ENCODE measurements at regions not wholly inside any gene's neighbourhood (a gene's known extent, or its start where the extent isn't known, plus 50 kb on each side); places are given as distances from the start of the nearest gene placed in this dataset.
A peak's percentile ranks its signal among the peaks of the same experiment; 100 is the strongest.

- no peak overlapping the region for H3K4me3 Mint-ChIP-seq (ENCODE audit: unreplicated experiment)
- DNase-seq (ENCODE audit: extremely low spot score, unreplicated experiment) = no peak
- TF ChIP-seq, protein P1, sequence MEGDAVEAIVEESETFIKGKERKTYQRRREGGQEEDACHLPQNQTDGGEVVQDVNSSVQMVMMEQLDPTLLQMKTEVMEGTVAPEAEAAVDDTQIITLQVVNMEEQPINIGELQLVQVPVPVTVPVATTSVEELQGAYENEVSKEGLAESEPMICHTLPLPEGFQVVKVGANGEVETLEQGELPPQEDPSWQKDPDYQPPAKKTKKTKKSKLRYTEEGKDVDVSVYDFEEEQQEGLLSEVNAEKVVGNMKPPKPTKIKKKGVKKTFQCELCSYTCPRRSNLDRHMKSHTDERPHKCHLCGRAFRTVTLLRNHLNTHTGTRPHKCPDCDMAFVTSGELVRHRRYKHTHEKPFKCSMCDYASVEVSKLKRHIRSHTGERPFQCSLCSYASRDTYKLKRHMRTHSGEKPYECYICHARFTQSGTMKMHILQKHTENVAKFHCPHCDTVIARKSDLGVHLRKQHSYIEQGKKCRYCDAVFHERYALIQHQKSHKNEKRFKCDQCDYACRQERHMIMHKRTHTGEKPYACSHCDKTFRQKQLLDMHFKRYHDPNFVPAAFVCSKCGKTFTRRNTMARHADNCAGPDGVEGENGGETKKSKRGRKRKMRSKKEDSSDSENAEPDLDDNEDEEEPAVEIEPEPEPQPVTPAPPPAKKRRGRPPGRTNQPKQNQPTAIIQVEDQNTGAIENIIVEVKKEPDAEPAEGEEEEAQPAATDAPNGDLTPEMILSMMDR (IDR thresholded peaks at IDR 0.05) = no peak
- peaks cover 14% of the 10 kb centered on the region for H3K9me3 Mint-ChIP-seq (ENCODE audit: unreplicated experiment)
- H3K36me3 Mint-ChIP-seq (ENCODE audit: unreplicated experiment) = peaks cover 3% of the 10 kb centered on the region
- no peak overlapping the region for H3K27ac Mint-ChIP-seq (ENCODE audit: unreplicated experiment)
- no peaks in the 10 kb centered on the region for H3K27me3 Mint-ChIP-seq (ENCODE audit: unreplicated experiment)
- no peaks in the 10 kb centered on the region for H3K4me1 Mint-ChIP-seq (ENCODE audit: unreplicated experiment)
Observed at GRCh38 chr18:24995755-24996154, 356.2 kb downstream of the ZNF521 start.

DNA sequence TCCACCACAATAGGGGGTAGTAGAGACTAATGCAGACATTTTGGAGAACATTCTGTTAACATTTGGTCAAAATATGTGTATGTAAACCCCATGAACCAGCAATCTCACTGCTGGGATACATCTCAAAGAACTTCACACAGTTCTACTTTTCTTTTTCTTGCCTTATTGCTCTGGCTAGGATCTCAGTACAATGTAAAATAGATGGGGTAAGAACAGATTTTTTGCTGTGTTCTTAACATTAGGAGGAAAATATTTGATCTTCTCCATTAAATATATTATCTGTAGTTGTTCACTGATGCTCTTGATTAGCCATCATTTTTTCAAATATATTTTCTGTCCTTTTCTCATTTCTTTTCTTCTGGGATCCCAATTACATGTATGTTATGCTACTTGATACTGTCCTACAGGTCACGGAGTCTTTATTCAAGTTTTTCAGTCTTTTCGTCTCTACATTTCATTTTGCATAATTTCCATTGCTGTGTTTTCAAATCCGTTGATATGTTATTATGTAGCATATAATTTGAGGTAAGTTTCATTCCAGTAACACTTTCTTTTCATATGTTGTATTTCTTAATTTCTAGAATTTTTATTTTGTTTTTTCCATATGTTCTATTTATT is 352.2 kb downstream of the ZNF521 start:
- no peak overlapping the region for H3K4me3 Mint-ChIP-seq (ENCODE audit: unreplicated experiment)
- no peak overlapping the region for H3K27ac Mint-ChIP-seq (ENCODE audit: unreplicated experiment)
- peaks cover 3% of the 10 kb centered on the region for H3K36me3 Mint-ChIP-seq (ENCODE audit: unreplicated experiment)
- no peak for DNase-seq (ENCODE audit: extremely low spot score, unreplicated experiment)
- TF ChIP-seq, protein P1 (IDR thresholded peaks at IDR 0.05) = no peak
- H3K9me3 Mint-ChIP-seq (ENCODE audit: unreplicated experiment) = peaks cover 14% of the 10 kb centered on the region
- no peaks in the 10 kb centered on the region for H3K4me1 Mint-ChIP-seq (ENCODE audit: unreplicated experiment)
- H3K27me3 Mint-ChIP-seq (ENCODE audit: unreplicated experiment) = peaks cover 11% of the 10 kb centered on the region

- H3K9me3 Mint-ChIP-seq (ENCODE audit: unreplicated experiment) = peaks cover 14% of the 10 kb centered on the region
- peaks cover 11% of the 10 kb centered on the region for H3K27me3 Mint-ChIP-seq (ENCODE audit: unreplicated experiment)
- H3K4me3 Mint-ChIP-seq (ENCODE audit: unreplicated experiment) = no peak overlapping the region
- DNase-seq (ENCODE audit: extremely low spot score, unreplicated experiment) = no peak
- H3K36me3 Mint-ChIP-seq (ENCODE audit: unreplicated experiment) = peaks cover 3% of the 10 kb centered on the region
- TF ChIP-seq, protein P1 (IDR thresholded peaks at IDR 0.05) = no peak
- H3K27ac Mint-ChIP-seq (ENCODE audit: unreplicated experiment) = no peak overlapping the region
- peaks cover 13% of the 10 kb centered on the region for H3K4me1 Mint-ChIP-seq (ENCODE audit: unreplicated experiment)
Observed at GRCh38 chr18:25001803-25002202, 350.2 kb downstream of the ZNF521 start.

DNA sequence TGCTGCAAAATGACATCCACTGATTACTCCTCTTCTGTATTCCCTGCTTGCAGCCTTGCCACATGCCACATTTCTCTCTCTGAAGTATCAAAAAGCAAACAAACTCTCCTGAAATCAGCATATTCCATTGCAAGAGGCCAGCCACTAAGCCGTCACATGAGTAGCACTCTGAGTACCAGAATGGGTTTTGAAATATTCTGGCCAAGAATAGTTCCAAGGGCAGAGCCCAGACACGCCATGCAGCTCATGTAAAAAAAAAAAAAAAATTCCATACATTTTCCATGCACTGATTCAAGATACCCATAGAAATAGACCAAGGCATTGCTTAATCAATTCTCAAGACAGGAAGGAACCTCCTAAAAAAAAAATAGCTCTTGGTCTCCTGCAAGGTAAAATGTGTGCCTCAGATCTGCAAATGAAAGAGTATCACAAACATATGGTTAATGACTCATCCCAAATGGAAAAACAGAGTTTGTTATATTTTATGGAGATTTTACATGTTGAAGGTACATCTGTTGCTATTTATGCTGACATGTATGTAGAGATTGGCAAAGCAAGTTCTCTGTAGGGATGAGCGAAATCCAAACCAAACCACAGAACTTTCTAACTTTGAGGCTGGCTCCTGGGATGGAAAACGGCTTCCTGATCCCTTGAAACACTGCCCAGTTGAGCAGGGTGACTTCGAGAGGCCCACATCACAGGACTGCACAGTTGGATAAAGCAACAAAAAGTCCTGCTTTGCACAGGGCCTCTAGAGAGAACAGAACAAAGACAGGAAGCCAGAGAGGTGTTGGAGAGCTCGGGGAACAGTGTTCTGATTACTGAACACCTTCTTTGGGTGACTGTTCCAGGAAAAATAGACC is 346.2 kb downstream of the ZNF521 start:
- TF ChIP-seq, protein P1 (IDR thresholded peaks at IDR 0.05) = no peak
- H3K36me3 Mint-ChIP-seq (ENCODE audit: unreplicated experiment) = no peaks in the 10 kb centered on the region
- peaks cover 11% of the 10 kb centered on the region for H3K27me3 Mint-ChIP-seq (ENCODE audit: unreplicated experiment)
- peaks cover 13% of the 10 kb centered on the region for H3K4me1 Mint-ChIP-seq (ENCODE audit: unreplicated experiment)
- H3K4me3 Mint-ChIP-seq (ENCODE audit: unreplicated experiment) = no peak overlapping the region
- H3K27ac Mint-ChIP-seq (ENCODE audit: unreplicated experiment) = peak overlapping the region; percentile 40
- H3K9me3 Mint-ChIP-seq (ENCODE audit: unreplicated experiment) = peaks cover 5% of the 10 kb centered on the region
- DNase-seq (ENCODE audit: extremely low spot score, unreplicated experiment) = no peak

Measured in osteocyte (in vitro differentiated cells).